ENCODE measurements at regions not wholly inside any gene's neighbourhood (a gene's known extent, or its start where the extent isn't known, plus 50 kb on each side); places are given as distances from the start of the nearest gene placed in this dataset.

GRCh38 chr13:89468081-89468480 lies 1796.9 kb downstream of the SLITRK5 start:
- no peak for DNase-seq (ENCODE audit: low spot score)
- intact Hi-C loops (cut with DNase I): no loop called here
- TF ChIP-seq POLR2AphosphoS5 (IDR thresholded peaks at IDR 0.05): no peak
- TF ChIP-seq CTCF (IDR thresholded peaks at IDR 0.05): no peak
- no peak for TF ChIP-seq POLR2A (IDR thresholded peaks at IDR 0.05)
- 89% methylated on average over 2 of the region's 2 CpGs for WGBS
- Histone ChIP-seq H3K9me3 (no peaks in the 10 kb centered on the region), H3K4me3 (no peak overlapping the region), H3K36me3 (no peaks in the 10 kb centered on the region), H3K27me3 (replicated peaks; ENCODE audit: insufficient read depth) (no peaks in the 10 kb centered on the region), H3K27ac (no peak overlapping the region), H3K4me1 (replicated peaks) (no peaks in the 10 kb centered on the region)

GRCh38 chr13:89470901-89471300 lies 1799.7 kb downstream of the SLITRK5 start:
- WGBS: 97% methylated on average over 3 of the region's 3 CpGs
- intact Hi-C loops (cut with DNase I): no loop called here
- no peaks in the 10 kb centered on the region for H3K9me3 ChIP-seq

GRCh38 chr13:89474432-89474831 lies 1803.3 kb downstream of the SLITRK5 start:
- TF ChIP-seq POLR2A (IDR thresholded peaks at IDR 0.05): no peak
- no peak for TF ChIP-seq CTCF (IDR thresholded peaks at IDR 0.05)
- TF ChIP-seq POLR2AphosphoS5 (IDR thresholded peaks at IDR 0.05): no peak
- Histone ChIP-seq H3K4me1 (replicated peaks) (no peaks in the 10 kb centered on the region), H3K27ac (no peak overlapping the region), H3K27me3 (replicated peaks; ENCODE audit: insufficient read depth) (no peaks in the 10 kb centered on the region), H3K4me3 (no peak overlapping the region), H3K9me3 (no peaks in the 10 kb centered on the region), H3K36me3 (no peaks in the 10 kb centered on the region)
- DNase-seq (ENCODE audit: low spot score): no peak
- intact Hi-C loops (cut with DNase I): no loop called here

More at GRCh38 chr13:89470901-89471300, 1799.7 kb downstream of the SLITRK5 start:
- Histone ChIP-seq H3K4me1 (replicated peaks) (no peaks in the 10 kb centered on the region), H3K27me3 (replicated peaks; ENCODE audit: insufficient read depth) (no peaks in the 10 kb centered on the region), H3K4me3 (no peak overlapping the region), H3K27ac (no peak overlapping the region), H3K36me3 (no peaks in the 10 kb centered on the region)
- DNase-seq (ENCODE audit: low spot score): no peak
- TF ChIP-seq POLR2A (IDR thresholded peaks at IDR 0.05) (no peak), POLR2AphosphoS5 (IDR thresholded peaks at IDR 0.05) (no peak), CTCF (IDR thresholded peaks at IDR 0.05) (no peak)

- WGBS: 82% methylated on average over 1 of the region's 1 CpG
- TF ChIP-seq POLR2A (IDR thresholded peaks at IDR 0.05) (no peak), POLR2AphosphoS5 (IDR thresholded peaks at IDR 0.05) (no peak), CTCF (IDR thresholded peaks at IDR 0.05) (no peak)
- no peaks in the 10 kb centered on the region for H3K4me1 ChIP-seq (replicated peaks)
- DNase-seq (ENCODE audit: low spot score): no peak
- H3K36me3 ChIP-seq: no peaks in the 10 kb centered on the region
- H3K27ac ChIP-seq: no peak overlapping the region
- no peak overlapping the region for H3K4me3 ChIP-seq
- no peaks in the 10 kb centered on the region for H3K9me3 ChIP-seq
- intact Hi-C loops (cut with DNase I): no loop called here
- no peaks in the 10 kb centered on the region for H3K27me3 ChIP-seq (replicated peaks; ENCODE audit: insufficient read depth)
Measured at GRCh38 chr13:89486065-89486464, 1814.9 kb downstream of the SLITRK5 start.

GRCh38 chr13:89486709-89487108 lies 1815.5 kb downstream of the SLITRK5 start:
- Histone ChIP-seq H3K4me3 (no peak overlapping the region), H3K36me3 (no peaks in the 10 kb centered on the region), H3K4me1 (replicated peaks) (no peaks in the 10 kb centered on the region), H3K27ac (no peak overlapping the region), H3K9me3 (no peaks in the 10 kb centered on the region), H3K27me3 (replicated peaks; ENCODE audit: insufficient read depth) (no peaks in the 10 kb centered on the region)
- 74% methylated on average over 1 of the region's 1 CpG for WGBS
- no peak for DNase-seq (ENCODE audit: low spot score)
- no peak for TF ChIP-seq POLR2AphosphoS5 (IDR thresholded peaks at IDR 0.05)
- no peak for TF ChIP-seq POLR2A (IDR thresholded peaks at IDR 0.05)
- no peak for TF ChIP-seq CTCF (IDR thresholded peaks at IDR 0.05)
- intact Hi-C loops (cut with DNase I): no loop called here

Data from prostate gland (tissue), 2 donors.